Erythroblast (primary cell): ENCODE measurements at regions not wholly inside any gene's neighbourhood (a gene's known extent, or its start where the extent isn't known, plus 50 kb on each side); places are given as distances from the start of the nearest gene placed in this dataset.

Source experiments
- DNase-seq, 2 experiments: peaks; one replicate each; lab custom pipeline; 2025; lab: John Stamatoyannopoulos, UW
- GATA1 ChIP-seq: IDR thresholded peaks from 2 replicates; pipeline ENCODE4 v1.6.1; 2011; ENCODE audit warnings: low read depth, mild to moderate bottlenecking, control low read depth, low read length, moderate library complexity
- POLR2A ChIP-seq: IDR thresholded peaks from 2 replicates; pipeline ENCODE4 v1.6.1; 2011; ENCODE audit warnings: mild to moderate bottlenecking, low read length

DNA sequence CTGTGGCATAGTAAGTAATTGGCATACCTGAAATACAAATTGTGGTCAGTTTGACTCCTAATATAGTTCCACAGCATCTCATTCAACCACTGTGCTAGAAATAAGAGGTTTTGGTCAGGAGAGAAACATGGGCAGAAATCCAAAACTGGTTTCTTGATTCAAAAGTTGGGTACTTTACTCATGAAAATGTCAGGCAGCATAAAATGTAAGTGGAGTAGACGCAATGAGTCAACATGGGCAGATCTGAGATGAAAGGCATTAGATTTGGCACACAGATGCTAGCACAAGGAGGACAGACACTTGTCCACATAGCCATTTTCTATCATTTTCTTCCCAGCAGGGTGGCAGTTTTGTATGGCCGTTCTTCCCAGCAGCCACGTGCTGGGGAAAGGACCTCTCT, 255.8 kb upstream of the CDIN1 start:
- no peak for TF ChIP-seq POLR2A
- TF ChIP-seq GATA1 = no peak
- no peak for DNase-seq

DNA sequence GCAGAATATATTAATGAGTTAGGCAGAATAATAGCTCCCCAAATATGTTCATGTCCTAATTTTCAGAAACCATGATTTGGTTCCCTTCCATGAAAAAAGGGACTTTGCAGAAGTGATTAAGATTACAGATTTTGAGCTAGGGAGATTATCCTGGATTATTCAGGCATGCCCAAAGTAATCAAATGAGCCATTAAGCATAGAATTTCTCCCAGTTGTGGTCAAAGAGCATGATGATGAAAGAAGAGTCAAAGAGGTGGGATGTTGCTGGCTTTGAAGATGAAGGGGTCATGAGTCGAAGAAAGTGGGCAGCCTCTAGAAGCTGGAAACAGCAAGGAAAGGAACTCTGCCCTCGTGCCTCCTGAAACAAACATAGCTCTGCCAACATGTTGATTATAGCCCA, 254.2 kb upstream of the CDIN1 start:
- TF ChIP-seq POLR2A (no peak), GATA1 (no peak)
- DNase-seq = no peak

DNA sequence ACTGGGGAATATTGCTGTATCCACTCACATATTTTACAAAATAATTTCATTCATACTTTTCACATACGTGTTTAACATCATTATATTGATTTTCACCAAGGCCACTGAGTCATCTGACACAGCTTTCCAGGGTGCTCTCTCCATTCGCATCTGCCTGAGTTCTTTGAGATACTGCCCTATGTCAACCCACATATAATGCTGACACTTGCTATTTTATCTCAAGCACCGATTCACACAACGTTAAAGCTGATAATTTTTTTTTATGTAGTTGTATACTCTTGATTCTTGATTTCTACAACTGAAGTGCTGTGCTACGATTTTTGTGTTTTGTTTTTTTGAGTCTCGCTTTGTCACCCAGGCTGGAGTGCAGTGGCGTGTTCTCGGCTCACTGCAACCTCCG, 249.8 kb upstream of the CDIN1 start:
- DNase-seq = no peak
- TF ChIP-seq GATA1 (no peak), POLR2A (no peak)

DNA sequence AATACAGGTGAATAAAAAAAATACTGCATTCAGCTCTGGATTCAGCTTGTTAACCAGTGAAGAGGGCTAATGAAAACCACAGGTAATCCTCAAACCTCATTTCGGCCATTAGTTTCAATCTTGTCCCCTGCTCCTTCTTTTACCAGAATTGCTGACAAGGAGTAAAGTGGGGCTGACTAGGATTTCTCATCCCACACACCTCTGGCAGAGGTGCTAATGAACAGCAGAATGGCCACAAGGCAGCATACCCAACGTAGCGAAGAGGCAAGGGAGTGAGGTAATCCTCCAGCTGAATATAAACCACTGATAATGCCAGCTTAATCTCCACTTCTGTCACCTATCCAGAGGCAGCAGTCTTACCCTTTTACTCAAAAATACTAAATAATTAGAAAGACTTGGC, 248.8 kb upstream of the CDIN1 start:
- no peak for DNase-seq
- no peak for TF ChIP-seq POLR2A

DNA sequence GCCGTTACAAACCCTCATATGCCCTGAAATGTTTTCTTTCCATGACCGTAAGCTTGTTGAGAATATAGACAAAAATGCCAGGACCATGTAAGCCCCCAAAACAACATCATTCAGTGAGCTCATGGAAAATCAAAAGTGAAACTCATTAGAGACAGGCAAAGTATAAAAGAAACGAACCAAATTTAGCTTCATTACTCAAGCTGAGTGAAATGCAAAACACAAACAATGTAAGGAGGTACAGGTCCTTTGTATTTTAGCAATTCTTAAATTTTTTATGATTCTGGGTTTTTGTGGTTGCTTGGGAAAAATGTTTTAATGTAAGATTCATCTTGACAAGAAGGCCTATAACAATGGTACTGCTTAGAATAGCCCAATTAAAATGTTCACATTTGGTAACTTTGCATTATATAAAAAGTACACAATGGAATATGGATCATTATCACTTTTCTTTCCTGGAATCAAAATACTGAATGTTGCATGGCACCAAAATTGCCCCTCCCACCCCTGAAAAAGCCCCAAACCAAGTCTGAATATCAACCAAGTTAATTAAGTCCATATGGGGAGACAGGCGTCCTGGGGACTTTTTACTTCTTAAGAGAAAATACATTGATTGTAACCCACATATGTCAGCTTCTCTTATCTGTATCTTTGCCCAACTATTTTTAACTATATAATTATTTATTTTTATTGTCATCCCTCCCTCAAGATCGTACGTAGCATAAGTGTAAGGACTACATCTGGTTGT, 247.7 kb upstream of the CDIN1 start:
- TF ChIP-seq GATA1 (no peak), POLR2A (no peak)
- no peak for DNase-seq

DNA sequence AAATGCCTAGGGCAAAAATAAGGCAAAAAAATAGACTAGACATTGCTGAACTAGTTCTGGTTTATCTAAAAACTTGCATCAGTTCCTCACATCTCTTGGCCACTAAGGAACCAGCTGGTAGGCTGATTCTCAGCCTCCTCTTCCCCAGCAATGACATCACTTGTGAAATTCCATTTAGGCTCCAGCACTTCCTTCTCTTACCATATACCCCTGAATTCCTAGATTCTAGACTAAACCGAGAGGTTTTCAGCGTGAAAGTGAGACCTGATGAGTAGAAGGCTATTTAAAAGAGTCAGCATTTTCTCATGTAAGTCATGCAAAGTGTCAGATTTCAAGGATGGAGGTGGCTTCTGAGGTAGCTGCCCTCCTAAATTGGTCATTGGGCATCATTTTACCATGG, 247.1 kb upstream of the CDIN1 start:
- no peak for DNase-seq
- TF ChIP-seq POLR2A (no peak), GATA1 (no peak)

DNA sequence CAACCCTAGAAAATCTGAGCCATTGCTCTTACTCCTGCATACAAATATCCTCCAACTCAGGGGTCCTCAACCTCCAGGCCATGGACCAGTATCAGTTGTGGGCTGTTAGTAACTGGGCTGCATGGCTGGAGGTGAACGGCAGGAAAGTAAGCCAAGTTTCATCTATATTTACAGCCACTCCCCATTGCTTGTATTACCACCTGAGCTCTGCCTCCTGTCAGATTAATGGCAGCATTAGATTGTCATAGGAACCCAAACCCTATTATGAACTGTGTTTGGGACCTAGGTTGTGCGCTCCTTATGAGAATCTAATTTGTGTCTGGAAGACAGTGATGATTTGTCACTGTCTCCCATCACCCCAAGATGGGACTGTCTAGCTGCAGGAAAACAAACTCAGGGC, 246.5 kb upstream of the CDIN1 start:
- no peak for DNase-seq
- no peak for TF ChIP-seq GATA1
- TF ChIP-seq POLR2A = no peak

DNA sequence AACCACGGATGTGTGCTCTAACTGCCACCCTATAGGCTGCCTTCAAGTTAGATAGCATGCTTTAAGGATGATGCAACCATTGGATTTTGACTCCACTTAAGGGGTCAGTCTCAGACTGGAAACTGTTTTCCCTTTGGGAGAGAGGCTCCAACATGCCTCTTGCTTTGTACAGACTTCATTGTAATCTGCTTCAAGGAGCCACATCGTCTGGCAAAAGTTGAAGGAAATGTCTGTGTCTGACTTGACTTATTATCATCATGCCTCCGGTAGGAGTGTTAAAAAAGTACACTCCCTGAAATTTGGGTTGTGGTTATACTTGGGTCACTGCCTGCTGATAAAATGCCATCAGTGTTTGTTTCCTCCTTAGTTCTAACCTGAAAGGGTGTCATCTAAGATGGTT, 245.4 kb upstream of the CDIN1 start:
- no peak for TF ChIP-seq GATA1
- DNase-seq = peak; percentile 28 to 41

DNA sequence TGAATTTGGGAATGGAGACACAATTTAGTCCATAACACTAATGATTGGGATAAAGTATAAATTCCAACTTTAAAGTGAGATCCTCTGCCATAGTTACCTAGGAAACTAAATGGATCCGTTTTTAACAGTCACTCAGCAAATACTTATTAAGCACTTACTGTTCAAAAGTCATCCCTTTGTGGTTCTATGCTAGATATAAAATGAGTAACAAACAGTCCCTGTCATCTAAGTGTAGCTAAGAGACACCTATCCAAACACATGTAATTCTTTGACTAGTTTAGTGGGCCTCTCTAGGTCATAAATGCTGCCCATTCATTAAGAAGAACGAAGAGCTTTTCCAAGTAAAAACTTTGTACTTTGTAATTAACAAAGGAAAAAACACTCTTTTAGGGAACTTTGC, 244.2 kb upstream of the CDIN1 start:
- no peak for TF ChIP-seq GATA1
- no peak for TF ChIP-seq POLR2A
- no peak for DNase-seq

DNA sequence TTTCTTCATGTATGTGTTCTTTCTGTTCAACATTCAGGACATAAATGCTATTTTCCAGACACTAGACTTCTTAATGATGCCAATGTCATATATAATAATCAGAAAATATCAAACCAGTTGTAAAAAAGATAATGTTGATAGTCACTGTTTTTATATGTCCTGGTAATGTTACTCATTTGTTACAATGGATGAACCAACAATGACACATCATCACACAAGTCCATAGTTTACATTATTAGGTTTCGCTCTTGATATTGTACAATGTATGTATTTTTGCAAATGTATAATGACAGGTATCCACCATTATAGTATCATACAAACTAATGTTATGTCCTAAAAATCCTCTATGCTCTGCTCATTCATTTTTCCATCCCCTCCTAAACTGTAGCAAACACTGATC, 243.8 kb upstream of the CDIN1 start:
- TF ChIP-seq POLR2A (no peak), GATA1 (no peak)
- no peak for DNase-seq

DNA sequence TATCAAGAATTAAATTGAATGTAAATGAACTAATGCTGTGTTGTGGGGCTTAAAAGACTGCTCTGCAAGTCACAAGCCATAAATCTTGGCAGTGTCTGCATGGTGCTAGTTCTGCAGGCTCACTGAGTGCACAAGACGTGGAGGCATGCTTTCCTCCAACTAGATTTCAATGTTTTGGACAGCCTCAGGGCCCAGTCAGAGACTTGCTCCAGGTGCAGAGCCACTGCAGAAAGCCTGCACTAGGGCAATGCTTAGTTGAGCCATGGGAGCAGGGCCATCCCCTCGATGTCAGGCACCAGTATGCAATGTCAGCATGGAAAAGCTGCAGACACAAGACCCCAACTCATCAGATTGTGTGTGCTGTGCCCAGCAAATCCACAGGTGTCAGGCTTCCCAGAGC, 234.5 kb upstream of the CDIN1 start:
- no peak for TF ChIP-seq GATA1
- no peak for TF ChIP-seq POLR2A
- DNase-seq = no peak

DNA sequence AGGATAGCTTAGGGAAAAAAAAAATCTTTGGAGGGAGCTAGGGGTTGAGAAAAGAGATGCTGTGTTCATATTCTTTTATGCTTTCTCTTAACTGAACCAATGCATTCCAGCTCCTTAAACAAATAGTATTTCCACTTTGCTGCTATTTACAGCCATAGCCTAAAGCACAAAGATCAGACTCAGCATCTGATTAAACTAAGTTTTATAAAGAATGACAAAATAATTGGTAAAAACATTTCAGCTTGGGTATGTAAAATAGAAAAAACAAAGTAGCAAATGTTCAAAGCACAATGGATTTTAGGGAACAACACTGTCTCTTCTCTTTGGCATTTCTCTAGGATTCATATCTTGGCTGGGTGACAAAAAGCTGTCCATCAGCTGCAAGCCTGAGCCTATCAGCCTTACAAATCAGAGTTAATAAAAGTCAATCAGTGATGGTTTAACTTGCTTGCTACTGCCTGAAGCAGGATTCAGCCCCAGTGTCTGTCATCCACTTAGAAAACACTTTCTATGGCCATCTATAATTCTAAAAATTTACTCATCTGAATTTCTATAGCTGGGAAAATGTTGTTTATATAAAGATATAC, 232.1 kb upstream of the CDIN1 start:
- TF ChIP-seq POLR2A = no peak
- TF ChIP-seq GATA1 = no peak
- no peak for DNase-seq

DNA sequence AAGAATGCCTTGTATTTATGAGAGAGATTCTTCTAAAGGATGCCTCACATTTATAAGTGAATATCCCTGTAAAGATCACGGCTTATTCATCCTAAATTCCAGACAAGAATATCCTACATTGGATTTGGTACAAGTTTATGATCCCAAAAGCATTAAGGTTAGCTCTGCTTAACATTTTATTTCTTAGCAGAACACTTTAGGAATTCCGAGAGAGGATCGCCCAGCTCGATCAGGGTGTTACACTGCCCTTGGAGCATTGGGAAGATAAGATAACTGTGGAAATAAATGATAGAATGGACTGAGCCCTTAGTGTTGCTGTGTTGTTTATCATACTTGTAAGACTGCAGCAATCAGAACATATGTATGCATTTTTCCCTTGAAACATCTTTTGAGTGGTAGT, 223.0 kb upstream of the CDIN1 start:
- no peak for DNase-seq
- TF ChIP-seq POLR2A (no peak), GATA1 (no peak)

DNA sequence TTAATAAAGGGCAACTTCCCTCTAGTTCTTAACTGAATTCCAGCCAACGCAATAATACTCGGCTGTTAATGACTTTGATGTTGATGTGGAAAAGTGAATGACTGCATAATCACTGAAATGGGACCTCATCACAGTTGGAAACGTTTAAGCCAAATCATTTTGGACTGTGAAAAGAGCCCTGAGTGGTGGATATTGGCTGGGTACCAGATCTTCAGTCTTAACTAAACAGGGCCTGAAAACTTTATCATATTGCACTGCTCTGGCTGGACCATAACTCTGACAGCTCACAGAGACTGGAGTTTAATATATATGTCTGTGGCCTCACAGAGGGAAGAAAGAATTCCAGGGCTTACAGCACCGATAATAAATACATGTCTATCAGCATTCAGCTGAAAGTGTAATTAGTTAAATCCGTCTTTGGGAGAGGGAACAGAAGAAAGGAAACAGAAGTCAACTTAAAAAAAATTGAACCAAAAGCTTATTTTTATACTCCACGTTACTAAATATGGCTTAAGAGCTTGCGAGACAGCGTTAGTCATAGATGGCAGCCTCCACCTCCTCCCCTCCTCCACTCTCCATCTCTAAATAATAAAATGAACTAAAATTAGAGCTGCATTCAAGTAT, 222.3 kb upstream of the CDIN1 start:
- DNase-seq = no peak
- no peak for TF ChIP-seq POLR2A
- TF ChIP-seq GATA1 = no peak

DNA sequence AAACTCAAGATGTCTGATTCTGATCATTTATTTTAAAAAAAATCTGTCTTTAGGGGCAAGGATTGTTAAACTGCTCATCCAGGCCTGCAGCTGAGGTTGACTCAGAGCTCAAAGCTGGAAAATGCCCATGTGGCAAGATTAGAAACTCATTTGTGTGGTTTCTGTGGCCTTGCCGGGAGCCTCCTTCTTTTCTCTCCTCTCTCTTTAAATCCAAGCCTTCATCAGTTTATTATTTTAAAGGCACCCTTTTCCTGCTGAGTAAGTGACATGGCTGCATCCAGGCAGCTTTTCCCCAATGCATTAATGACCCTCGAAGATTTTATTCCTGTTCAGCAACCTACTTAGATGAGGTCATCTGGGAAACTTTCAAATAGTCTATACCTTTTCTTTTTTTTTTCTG, 221.3 kb upstream of the CDIN1 start:
- TF ChIP-seq POLR2A (no peak), GATA1 (no peak)
- DNase-seq = no peak

DNA sequence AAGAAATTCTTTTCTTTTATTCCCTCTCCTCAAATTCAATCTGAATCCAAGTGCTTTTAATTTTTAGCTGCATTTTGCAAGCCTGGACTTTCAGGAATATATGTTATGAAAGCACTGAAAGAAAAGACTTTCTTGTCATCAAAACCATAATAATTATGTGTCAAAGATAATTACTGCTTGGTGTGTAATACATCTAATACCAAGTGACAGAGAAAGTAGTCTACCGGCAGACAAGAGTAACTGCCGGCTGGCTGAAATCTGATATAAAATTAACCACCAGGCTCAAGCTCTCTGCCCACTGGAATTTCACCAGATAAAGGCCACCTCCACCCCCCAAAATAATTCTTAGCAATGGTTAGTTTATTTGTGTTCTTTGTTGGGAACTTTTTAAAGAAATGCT, 220.9 kb upstream of the CDIN1 start:
- TF ChIP-seq POLR2A (no peak), GATA1 (no peak)
- no peak for DNase-seq
